NCI-H1930 (cell line): ENCODE measurements at regions not wholly inside any gene's neighbourhood (a gene's known extent, or its start where the extent isn't known, plus 50 kb on each side); places are given as distances from the start of the nearest gene placed in this dataset.

Experiments
- DNase-seq, 2 experiments: peaks; one replicate each; lab custom pipeline; 2025; lab: John Stamatoyannopoulos, UW

DNA sequence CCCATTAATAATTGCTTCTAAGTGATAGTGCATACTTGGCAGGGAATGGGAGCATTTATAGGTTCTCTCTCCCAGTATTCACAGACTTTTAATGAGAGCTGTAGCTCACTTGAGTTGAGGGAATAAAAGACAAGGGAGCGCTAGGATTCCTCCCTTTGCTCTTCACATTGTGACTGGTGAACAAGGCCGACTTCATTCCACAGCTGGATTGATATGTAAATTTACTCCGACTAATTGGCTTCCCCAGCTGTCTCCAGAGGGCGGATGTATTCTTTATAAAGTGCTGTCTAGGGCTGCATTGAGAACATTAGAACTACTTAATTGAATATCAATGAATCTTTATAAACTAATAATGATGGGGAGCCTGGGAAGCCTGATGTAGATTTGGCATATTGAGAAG lies 63.4 kb downstream of the GPR50 start:
- DNase-seq, result no peak

DNA sequence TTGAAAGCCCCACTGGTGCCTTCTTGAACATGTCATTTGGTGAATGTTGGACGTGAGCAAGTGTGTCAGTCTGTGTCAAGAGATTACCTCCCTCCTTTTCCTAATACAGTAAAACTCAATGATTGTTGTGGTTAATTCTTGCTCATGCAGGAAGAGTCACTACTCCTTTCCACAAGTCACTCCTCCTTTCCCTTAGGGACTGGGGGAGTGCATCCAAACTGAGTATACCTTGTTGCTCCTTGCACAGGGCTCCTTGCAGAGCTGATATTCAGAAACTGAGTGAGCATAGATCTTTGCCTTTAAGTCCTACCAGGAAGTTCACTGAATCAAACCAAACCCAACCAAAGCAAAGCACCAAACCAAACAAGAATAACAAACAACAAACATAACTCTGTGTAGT lies 63.9 kb downstream of the GPR50 start:
- DNase-seq, result no peak

DNA sequence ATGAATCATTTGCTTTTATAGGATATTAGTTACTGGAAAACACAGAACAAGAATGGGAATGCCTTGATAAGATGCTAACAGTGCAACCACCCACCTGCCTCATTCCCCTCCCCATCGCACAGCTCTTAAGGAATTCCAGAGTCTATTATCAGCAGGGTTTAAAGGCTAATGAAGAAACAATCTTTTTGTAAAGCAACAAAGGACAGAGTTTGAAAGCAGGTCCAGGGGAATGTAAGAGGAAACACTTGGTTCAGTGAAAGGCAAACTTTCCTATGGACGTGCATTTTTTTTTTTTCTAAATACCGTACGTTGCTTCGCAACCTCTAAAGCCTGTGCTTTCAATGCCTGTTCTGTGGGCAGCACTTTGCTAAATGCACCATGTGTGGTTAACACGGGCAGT lies 92.5 kb downstream of the GPR50 start:
- no peak for DNase-seq

DNA sequence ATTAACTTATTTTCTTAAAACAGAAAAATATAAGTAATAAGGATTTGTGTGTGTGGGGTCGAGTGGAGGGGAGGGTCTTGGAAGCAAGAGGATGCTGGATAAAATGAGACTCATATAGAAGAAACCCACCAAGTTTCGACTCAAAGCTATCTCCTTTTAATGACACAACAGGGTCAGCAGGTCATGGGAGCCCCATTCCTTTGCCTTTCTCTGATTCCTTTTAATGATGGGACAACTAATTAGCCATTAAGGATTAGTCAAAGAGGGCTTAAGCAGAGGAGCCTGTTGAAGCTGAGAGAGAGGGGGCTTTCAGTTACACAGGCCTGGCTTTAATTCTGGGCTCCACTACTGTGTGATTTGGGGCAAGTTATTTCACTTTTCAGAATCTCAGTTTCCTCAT lies 102.8 kb downstream of the GPR50 start:
- DNase-seq, result no peak

DNA sequence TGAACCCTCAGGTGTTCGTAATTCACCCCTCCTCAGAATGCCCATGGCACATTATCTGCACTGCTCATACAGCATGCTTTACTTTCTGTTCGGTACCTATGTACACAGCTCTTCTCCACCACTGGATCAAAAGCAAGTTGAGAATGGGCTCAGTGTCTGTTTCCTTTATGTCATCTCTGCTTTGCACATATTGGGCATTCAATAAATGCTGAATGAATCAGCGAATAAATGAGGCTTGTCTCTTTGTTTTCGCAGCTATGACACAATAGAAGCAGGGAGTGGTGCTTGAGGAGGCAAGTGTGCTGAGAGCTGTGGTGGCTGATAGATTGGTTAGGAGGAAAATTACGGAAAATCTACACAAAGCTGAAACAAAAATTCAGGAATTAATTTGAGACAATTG lies 109.1 kb upstream of the VMA21 start:
- peak; percentile 25 to 32 for DNase-seq

DNA sequence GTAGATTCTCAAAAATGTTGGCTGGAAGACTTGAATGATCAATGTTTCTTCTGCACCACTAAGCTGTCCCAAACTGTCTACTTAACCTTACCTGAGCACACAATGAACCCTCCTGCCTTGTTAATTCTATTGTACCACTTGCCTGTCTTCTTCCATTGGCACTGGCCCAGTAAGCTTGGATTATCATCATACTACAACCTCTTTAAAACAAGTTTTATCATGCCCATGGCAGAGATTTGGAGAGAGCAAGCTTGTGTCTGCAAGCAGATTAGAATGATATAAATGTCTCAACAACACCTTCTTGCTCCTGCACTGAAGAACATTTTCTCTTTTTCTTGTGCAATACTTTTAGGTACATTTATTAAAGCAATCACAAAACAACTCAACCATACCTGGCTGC lies 74.0 kb upstream of the VMA21 start:
- no peak for DNase-seq

DNA sequence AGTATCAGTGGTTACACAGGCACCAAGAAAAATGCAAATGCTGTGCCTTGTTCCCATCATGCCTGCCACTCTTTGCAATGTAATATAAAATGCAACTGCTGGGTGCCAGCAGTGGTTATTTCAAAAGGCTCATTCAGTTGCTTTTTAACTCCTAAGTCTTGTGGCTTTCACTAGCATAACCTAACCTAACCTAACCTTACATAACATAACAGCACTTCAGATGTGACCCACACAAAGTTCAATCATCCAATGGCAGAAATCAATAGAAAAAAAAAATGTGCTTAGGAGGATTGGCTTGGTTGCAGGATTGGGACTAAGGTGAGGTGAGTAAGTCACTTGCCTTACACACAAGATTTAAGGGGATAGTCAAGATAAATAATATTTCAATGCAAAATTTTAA lies 60.2 kb upstream of the VMA21 start:
- DNase-seq, result no peak

DNA sequence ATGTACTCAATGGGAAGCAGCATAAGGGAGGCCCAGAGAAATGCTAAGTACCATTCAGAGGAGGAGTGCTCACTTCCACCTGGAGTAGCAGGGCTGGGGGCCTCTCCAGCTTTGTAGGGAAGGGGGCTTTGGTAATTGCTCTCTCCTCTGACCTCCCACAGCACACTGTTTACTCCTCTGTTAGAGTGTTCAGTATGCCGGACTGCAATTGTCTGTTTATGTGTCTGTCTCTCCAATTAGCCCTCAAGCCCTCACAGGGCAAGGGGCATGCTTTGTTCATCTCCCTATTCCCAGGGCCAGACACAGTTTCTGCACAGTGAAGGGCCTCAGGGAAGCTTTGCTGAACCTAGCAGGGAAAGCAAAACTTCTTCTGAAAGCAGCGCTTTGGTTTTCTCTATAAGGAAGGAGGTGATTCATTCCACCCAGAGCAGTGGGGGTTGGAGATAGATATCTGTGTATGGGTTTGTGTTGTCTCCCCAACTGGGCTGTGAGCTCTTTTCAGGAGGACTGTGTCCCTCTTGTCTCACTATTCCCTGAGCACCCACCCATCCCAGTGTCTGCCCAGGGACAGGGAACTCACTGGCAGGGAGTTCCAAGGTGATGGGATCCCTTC lies 50.0 kb upstream of the VMA21 start:
- no peak for DNase-seq
